SK-N-SH treated with all-trans-retinoic acid at 6 μM for 48 hours (cell line): ENCODE measurements at regions not wholly inside any gene's neighbourhood (a gene's known extent, or its start where the extent isn't known, plus 50 kb on each side); places are given as distances from the start of the nearest gene placed in this dataset.

Source experiments
- ATAC-seq: fragments of 200-7000 bp; cut with Tn5 transposase; 3 replicates; pipeline ENCODE4 v1.9.1; 2020; ENCODE audit warnings: mild to moderate bottlenecking, moderate library complexity
- ARNTL ChIP-seq: fragments of 450-650 bp; formaldehyde crosslinking; IDR thresholded peaks from 2 replicates; pipeline ENCODE4 v1.5.0; 2020; ENCODE audit warnings: low read depth, mild to moderate bottlenecking, moderate library complexity, borderline replicate concordance
- BACH2 ChIP-seq: fragments of 250-450 bp; sonication (Bioruptor Pico); IDR thresholded peaks from 2 replicates; pipeline ENCODE4 v1.9.0; 2021; ENCODE audit warnings: mild to moderate bottlenecking, borderline replicate concordance
- CREB5 ChIP-seq: fragments of 250-450 bp; sonication (Bioruptor Pico); IDR thresholded peaks from 2 replicates; pipeline ENCODE4 v1.5.1; 2020; ENCODE audit warnings: low read depth, mild to moderate bottlenecking, moderate library complexity
- CSDC2 ChIP-seq: fragments of 250-450 bp; sonication (Bioruptor Pico); IDR thresholded peaks from 2 replicates; pipeline ENCODE4 v1.5.0; 2020; ENCODE audit warnings: mild to moderate bottlenecking, moderate library complexity
- ESRRG ChIP-seq: fragments of 250-450 bp; sonication (Bioruptor Pico); IDR thresholded peaks from 2 replicates; pipeline ENCODE4 v1.6.1; 2021; ENCODE audit warnings: mild to moderate bottlenecking
- GLIS3 ChIP-seq: fragments of 250-450 bp; sonication (Bioruptor Pico); IDR thresholded peaks from 2 replicates; pipeline ENCODE4 v1.5.0; 2020; ENCODE audit warnings: mild to moderate bottlenecking, moderate library complexity
- ISL1 ChIP-seq: fragments of 250-450 bp; sonication (Bioruptor Pico); IDR thresholded peaks from 2 replicates; pipeline ENCODE4 v2.1.2; 2022; ENCODE audit warnings: mild to moderate bottlenecking, moderate library complexity
- OSR1 ChIP-seq: fragments of 250-450 bp; sonication (Bioruptor Pico); IDR thresholded peaks from 2 replicates; pipeline ENCODE4 v1.8.0; 2022; ENCODE audit warnings: moderate library complexity, mild to moderate bottlenecking, inconsistent platforms
- POU6F1 ChIP-seq: fragments of 250-450 bp; sonication (Bioruptor Pico); IDR thresholded peaks from 2 replicates; pipeline ENCODE4 v1.8.0; 2021; ENCODE audit warnings: low read depth, mild to moderate bottlenecking, moderate library complexity, borderline replicate concordance
- PPARA ChIP-seq: fragments of 250-450 bp; sonication (Bioruptor Pico); IDR thresholded peaks from 2 replicates; pipeline ENCODE4 v1.5.0; 2020; ENCODE audit warnings: mild to moderate bottlenecking, borderline replicate concordance
- RARB ChIP-seq: fragments of 250-450 bp; sonication (Bioruptor Pico); IDR thresholded peaks from 2 replicates; pipeline ENCODE4 v1.8.0; 2021; ENCODE audit warnings: mild to moderate bottlenecking, moderate library complexity
- SNAI2 ChIP-seq: fragments of 250-450 bp; sonication (Bioruptor Pico); IDR thresholded peaks from 2 replicates; pipeline ENCODE4 v1.5.0; 2020; ENCODE audit warnings: mild to moderate bottlenecking, moderate library complexity
- TCF4 ChIP-seq: fragments of 250-450 bp; sonication (Bioruptor Pico); IDR thresholded peaks from 2 replicates; pipeline ENCODE4 v1.8.0; 2021; ENCODE audit warnings: mild to moderate bottlenecking, moderate library complexity, borderline replicate concordance
- TOX ChIP-seq: fragments of 250-450 bp; sonication (Bioruptor Pico); IDR thresholded peaks from 2 replicates; pipeline ENCODE4 v1.8.0; 2021; ENCODE audit warnings: mild to moderate bottlenecking, moderate library complexity, borderline replicate concordance
- ZC3H10 ChIP-seq: fragments of 250-450 bp; sonication (Bioruptor Pico); IDR thresholded peaks from 2 replicates; pipeline ENCODE4 v1.5.1; 2021; ENCODE audit warnings: mild to moderate bottlenecking, moderate library complexity
- ZFP3 ChIP-seq: fragments of 250-450 bp; sonication (Bioruptor Pico); IDR thresholded peaks from 2 replicates; pipeline ENCODE4 v1.5.0; 2020; ENCODE audit warnings: mild to moderate bottlenecking, moderate library complexity
- ZFP30 ChIP-seq: fragments of 450-650 bp; formaldehyde crosslinking; IDR thresholded peaks from 2 replicates; pipeline ENCODE4 v1.5.0; 2022; ENCODE audit warnings: mild to moderate bottlenecking, moderate library complexity
- ZNF565 ChIP-seq: fragments of 450-650 bp; formaldehyde crosslinking; conservative IDR thresholded peaks from 2 replicates; pipeline ENCODE4 v1.5.0; 2020; ENCODE audit warnings: low read depth, mild to moderate bottlenecking, moderate library complexity
- ZNF70 ChIP-seq: fragments of 450-650 bp; formaldehyde crosslinking; IDR thresholded peaks from 2 replicates; pipeline ENCODE4 v1.5.0; 2020; ENCODE audit warnings: mild to moderate bottlenecking, moderate library complexity
- TF ChIP-seq, protein P1 (sequence below): fragments of 250-450 bp; sonication (Bioruptor Pico); IDR thresholded peaks from 2 replicates; pipeline ENCODE4 v1.5.1; 2021; ENCODE audit warnings: mild to moderate bottlenecking, moderate library complexity
- TF ChIP-seq, protein P2 (sequence below): fragments of 250-450 bp; sonication (Bioruptor Pico); IDR thresholded peaks from 2 replicates; pipeline ENCODE4 v1.5.0; 2020; ENCODE audit warnings: mild to moderate bottlenecking, moderate library complexity
- TF ChIP-seq, protein P3 (sequence below): fragments of 250-450 bp; sonication (Bioruptor Pico); IDR thresholded peaks from 2 replicates; pipeline ENCODE4 v1.8.0; 2020; ENCODE audit warnings: mild to moderate bottlenecking, moderate library complexity, borderline replicate concordance

DNA sequence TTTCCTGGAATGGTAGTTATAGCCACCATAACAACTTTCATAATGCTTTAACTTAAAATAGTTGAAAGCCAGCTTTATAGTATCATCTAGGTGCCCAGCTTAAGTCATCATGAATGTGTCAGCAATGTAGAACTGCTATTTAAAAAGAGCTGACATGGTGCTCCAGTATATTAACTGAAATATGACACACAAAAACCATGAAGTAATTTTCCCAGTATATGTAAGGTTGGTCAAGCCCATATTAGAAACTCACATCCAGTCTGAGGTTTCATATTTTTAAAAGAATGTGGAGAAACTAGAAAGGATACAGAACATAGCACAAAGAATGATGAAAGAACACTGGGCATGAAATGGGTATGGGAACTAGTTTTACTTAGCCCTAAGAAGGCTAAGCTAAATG lies 121.3 kb upstream of the KRAS start:
- TF ChIP-seq, protein P1, sequence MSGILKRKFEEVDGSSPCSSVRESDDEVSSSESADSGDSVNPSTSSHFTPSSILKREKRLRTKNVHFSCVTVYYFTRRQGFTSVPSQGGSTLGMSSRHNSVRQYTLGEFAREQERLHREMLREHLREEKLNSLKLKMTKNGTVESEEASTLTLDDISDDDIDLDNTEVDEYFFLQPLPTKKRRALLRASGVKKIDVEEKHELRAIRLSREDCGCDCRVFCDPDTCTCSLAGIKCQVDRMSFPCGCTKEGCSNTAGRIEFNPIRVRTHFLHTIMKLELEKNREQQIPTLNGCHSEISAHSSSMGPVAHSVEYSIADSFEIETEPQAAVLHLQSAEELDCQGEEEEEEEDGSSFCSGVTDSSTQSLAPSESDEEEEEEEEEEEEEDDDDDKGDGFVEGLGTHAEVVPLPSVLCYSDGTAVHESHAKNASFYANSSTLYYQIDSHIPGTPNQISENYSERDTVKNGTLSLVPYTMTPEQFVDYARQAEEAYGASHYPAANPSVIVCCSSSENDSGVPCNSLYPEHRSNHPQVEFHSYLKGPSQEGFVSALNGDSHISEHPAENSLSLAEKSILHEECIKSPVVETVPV (CRISPR knock-in tag): no peak
- TF ChIP-seq RARB (CRISPR knock-in tag) (no peak), CREB5 (no peak), CSDC2 (CRISPR knock-in tag) (no peak), ZFP3 (CRISPR knock-in tag) (no peak), ESRRG (CRISPR knock-in tag) (no peak), BACH2 (CRISPR knock-in tag) (no peak), TCF4 (CRISPR knock-in tag) (no peak), ISL1 (no peak), OSR1 (CRISPR knock-in tag) (no peak), POU6F1 (CRISPR knock-in tag) (no peak), ZFP30 (no peak), ZC3H10 (CRISPR knock-in tag) (no peak)
- TF ChIP-seq, protein P2, sequence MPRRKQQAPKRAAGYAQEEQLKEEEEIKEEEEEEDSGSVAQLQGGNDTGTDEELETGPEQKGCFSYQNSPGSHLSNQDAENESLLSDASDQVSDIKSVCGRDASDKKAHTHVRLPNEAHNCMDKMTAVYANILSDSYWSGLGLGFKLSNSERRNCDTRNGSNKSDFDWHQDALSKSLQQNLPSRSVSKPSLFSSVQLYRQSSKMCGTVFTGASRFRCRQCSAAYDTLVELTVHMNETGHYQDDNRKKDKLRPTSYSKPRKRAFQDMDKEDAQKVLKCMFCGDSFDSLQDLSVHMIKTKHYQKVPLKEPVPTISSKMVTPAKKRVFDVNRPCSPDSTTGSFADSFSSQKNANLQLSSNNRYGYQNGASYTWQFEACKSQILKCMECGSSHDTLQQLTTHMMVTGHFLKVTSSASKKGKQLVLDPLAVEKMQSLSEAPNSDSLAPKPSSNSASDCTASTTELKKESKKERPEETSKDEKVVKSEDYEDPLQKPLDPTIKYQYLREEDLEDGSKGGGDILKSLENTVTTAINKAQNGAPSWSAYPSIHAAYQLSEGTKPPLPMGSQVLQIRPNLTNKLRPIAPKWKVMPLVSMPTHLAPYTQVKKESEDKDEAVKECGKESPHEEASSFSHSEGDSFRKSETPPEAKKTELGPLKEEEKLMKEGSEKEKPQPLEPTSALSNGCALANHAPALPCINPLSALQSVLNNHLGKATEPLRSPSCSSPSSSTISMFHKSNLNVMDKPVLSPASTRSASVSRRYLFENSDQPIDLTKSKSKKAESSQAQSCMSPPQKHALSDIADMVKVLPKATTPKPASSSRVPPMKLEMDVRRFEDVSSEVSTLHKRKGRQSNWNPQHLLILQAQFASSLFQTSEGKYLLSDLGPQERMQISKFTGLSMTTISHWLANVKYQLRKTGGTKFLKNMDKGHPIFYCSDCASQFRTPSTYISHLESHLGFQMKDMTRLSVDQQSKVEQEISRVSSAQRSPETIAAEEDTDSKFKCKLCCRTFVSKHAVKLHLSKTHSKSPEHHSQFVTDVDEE: no peak
- no peak for ATAC-seq

DNA sequence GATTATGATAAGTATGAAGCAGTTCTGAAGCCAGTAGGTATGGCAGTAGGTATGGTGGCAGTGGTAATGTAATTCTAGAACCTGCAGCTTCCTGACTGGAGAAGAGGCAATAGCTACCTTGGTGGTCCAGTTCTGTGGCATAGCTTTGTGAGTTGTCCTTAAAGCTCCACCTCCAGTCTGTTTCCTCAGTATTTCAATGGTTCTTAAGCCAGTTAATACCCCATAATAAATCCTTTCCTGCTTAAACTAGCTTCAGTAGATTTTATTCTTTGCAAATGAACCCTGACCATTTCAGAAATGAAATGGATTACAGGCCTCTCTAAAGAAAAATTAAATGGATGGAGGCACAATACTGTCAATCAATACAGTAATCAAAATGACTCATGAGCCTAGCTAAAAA lies 117.8 kb upstream of the KRAS start:
- TF ChIP-seq GLIS3 (CRISPR knock-in tag): no peak
- no peak for TF ChIP-seq POU6F1 (CRISPR knock-in tag)
- no peak for TF ChIP-seq ISL1
- no peak for TF ChIP-seq OSR1 (CRISPR knock-in tag)
- TF ChIP-seq CSDC2 (CRISPR knock-in tag): no peak
- no peak for TF ChIP-seq TCF4 (CRISPR knock-in tag)
- TF ChIP-seq, protein P2: no peak
- TF ChIP-seq, protein P3, sequence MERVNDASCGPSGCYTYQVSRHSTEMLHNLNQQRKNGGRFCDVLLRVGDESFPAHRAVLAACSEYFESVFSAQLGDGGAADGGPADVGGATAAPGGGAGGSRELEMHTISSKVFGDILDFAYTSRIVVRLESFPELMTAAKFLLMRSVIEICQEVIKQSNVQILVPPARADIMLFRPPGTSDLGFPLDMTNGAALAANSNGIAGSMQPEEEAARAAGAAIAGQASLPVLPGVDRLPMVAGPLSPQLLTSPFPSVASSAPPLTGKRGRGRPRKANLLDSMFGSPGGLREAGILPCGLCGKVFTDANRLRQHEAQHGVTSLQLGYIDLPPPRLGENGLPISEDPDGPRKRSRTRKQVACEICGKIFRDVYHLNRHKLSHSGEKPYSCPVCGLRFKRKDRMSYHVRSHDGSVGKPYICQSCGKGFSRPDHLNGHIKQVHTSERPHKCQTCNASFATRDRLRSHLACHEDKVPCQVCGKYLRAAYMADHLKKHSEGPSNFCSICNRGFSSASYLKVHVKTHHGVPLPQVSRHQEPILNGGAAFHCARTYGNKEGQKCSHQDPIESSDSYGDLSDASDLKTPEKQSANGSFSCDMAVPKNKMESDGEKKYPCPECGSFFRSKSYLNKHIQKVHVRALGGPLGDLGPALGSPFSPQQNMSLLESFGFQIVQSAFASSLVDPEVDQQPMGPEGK (CRISPR knock-in tag): no peak
- TF ChIP-seq ZNF70 (CRISPR knock-in tag): no peak
- no peak for TF ChIP-seq ZNF565
- no peak for TF ChIP-seq ARNTL
- TF ChIP-seq ESRRG (CRISPR knock-in tag): no peak
- no peak for TF ChIP-seq ZFP3 (CRISPR knock-in tag)
- no peak for TF ChIP-seq TOX
- no peak for TF ChIP-seq SNAI2 (CRISPR knock-in tag)
- no peak for TF ChIP-seq CREB5
- no peak for TF ChIP-seq PPARA (CRISPR knock-in tag)
- TF ChIP-seq, protein P1 (CRISPR knock-in tag): no peak
- no peak for TF ChIP-seq ZC3H10 (CRISPR knock-in tag)
- TF ChIP-seq, all 23 proteins: peak for 0
- no peak for ATAC-seq
